NK-92 (cell line): ENCODE measurements at regions not wholly inside any gene's neighbourhood (a gene's known extent, or its start where the extent isn't known, plus 50 kb on each side); places are given as distances from the start of the nearest gene placed in this dataset.

Source experiments
- DNase-seq: peaks from one replicate; lab custom pipeline; 2025; ENCODE audit not compliant: unreplicated experiment; lab: John Stamatoyannopoulos, UW

DNA sequence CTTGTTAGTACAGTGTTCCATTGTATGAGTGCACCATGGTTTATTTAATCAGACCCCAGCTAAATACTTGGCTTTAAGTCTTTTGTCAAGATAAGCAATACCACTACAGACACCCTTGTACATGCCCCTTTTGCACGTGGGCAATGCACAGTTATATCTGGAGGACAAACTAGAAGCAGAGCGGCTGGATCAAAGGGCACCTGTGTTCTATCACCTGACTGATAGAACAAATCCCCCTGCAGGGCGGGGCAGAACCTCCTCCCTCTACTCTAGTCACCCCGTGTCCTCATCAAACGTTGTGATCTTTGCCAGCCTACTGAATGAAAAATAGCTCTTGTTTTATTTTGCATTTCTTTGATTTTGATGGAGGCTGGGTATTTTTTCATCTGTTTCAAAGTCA is 314.9 kb downstream of the TLE3 start:
- no peak for DNase-seq

DNA sequence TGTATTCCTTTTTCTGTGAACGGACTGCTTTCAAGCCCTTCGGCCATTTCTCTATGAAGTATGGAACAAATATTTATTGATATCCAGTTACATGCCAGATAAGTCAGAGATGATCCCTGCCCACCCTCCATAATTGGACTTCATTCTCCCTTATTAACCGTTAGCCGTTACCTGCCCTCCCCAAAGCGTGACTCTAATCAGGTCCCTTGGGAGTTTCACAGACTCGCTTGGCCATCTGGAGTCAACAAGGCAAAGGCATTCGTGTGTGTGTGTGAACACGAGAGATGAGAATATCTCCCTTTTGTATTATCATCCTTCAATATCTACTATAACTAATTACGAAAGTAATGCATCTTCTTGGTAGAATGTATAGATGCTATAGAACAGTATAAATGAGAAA is 314.5 kb downstream of the TLE3 start:
- no peak for DNase-seq

DNA sequence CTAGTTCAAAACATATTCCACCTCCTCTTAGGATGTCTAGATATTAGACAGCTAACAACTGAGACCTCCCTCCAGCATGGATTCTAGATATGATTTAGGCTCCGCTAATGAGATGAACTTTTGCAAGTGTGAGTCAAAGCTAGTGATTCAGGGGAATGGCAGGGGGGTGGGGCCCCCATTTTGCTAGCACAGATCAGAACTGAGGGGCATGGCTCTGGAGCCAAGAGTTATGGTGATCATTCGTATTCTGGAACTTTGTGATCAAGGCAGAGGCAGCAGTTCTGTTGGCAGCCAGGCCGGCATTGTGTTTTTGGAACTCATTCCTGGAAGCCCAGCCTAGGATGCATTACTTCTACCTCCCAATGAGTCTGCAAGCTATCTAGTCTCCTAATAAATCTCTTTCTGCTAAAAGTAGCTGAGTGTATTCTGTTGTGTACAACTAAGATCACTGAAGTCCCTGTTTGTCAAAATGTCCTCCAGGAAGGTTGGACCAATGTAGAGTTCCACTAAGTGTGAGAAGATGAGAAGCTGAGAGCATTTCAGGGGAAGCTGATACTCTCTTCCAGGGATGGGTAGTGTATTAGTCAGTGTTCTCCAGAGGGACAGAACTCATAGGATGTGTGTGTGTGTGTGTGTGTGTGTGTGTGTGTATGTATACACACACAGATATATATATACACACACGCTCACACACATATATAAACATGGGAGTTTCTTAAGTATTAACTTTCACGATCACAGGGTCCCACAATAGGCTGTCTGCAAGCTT is 312.7 kb downstream of the TLE3 start:
- DNase-seq, result no peak

DNA sequence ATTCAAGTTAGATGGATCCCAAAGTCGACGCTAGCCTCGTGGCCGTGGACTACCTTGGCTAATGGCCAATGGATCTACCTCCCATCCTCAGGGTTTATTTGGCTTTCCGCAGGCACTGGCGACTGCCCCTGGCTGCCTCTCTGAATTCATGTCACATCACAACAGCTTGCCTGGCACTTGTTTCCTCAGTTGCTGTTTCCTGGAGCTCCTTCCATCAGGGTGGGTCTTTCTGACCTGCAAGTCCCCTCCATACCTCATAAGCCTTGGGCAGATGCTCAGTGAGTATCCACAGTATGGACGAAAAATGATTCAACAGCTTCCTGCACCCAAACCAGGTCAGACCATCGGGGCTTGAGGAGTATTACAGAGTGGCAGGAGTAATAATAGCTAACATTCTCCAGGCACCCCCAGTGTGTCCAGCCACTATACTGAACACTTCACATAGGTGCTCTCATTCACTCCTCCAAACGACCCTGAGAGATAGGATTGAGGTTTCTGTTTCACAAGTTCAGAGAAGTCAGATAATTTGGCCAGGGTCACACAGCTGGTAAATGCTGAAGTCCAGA is 311.5 kb downstream of the TLE3 start:
- no peak for DNase-seq

DNA sequence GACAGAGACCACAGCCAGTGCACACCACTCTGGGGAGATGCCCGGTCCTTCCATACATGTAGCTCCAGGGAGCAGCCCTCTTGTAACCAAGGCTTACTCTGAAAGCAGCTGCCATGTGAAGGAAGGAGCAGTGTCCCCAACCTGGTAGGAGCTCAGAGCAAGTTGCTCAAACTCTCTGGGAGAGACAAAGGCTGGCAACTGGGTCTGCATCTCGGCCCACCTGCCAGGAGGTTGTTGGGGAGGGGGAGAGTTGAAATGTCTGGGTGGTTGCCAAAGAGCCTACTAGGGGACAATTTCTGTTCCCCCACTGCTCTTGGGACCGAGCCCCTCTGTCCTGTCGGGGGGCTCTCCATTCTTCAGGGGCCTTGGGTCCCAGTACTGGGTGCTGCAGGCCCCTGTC is 309.9 kb downstream of the TLE3 start:
- no peak for DNase-seq

DNA sequence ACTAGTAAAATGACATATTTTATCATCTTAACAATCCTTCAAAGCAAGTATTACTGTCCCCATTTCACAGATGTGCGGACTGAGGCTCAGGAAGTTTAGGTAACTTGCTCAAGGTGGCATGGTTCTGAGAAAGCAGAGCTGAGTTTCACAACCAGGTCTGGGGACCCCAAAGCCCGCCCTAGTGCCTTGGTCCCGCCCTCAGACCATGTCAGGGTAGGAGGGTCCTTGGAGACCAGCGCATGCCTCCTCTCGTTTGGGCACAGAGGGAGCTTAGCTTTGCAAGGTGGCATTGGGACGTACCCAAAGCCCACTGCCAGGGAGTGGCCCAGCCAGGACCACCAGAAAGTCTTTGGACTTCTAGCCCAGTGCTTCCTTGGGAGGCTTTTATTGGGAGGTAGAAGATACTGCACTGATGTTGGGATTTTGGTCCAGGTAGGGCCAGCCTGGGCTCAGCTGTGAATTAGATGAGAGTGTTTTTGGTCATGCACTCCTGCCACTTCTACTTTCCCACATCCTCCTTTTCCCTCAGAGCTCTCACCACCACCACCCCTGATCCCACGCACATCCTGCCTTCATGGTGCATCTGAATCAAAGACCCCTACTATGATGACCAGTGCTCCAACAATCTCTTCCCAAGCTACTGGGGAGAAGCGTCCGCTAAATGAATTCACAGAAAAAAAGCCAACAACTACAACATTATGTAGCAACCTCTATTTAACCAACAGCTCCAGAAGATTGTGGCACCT is 307.9 kb downstream of the TLE3 start:
- no peak for DNase-seq

DNA sequence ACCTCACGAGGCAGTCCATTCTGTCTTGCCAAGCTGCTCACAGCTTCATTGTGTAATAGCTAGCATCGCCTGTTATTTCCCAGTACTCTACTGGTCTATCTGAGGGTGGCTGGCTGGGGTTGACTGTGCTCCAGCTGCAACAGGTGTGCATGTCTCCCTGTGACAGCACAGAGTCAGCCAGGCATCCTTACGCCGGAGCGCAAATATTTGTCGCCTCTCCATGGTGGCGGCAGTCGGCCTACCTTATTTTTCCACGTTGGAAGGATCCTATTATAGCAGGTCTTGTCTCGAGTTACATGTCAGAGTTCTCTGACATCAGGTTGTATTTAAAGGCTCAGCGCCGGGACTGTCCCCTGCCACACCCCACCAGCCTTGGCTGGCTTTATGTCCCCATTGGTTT is 307.1 kb downstream of the TLE3 start:
- DNase-seq, result no peak

DNA sequence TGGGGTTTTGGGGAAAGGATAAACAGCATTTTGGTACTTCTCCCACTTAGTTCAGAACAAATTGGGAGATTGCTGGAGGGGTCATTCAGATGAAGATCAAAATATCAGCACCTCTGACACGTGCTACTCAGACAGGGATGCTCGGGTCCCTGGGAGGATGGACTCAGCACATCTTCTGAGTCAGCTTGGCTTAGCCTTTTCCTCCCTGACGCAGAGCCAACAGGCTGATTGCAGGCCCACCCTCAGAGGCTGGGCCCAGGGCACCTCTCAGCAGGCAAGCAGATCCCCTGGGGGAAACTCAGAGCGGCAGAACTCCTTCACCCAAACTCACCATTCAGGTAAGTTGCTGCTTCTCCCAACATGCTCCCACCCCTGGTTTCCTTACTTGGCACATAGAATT is 304.9 kb downstream of the TLE3 start:
- no peak for DNase-seq

DNA sequence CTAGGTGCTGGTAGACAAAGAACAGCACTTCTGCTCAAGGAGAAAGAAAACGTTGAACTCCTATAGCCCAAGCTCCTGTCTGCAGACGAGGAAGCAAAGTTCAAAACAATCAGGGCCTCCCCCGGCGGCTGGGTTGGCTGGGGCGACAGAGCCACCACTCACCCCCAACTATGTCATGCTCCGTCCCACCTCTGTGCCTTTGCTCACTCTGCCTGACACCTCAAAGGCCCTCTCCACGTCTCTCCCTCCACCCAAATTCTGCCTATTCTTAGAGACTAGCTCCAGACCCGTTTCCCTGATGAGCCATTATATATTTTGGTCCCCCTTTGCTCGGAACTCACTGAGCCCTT is 304.3 kb downstream of the TLE3 start:
- DNase-seq, result no peak

DNA sequence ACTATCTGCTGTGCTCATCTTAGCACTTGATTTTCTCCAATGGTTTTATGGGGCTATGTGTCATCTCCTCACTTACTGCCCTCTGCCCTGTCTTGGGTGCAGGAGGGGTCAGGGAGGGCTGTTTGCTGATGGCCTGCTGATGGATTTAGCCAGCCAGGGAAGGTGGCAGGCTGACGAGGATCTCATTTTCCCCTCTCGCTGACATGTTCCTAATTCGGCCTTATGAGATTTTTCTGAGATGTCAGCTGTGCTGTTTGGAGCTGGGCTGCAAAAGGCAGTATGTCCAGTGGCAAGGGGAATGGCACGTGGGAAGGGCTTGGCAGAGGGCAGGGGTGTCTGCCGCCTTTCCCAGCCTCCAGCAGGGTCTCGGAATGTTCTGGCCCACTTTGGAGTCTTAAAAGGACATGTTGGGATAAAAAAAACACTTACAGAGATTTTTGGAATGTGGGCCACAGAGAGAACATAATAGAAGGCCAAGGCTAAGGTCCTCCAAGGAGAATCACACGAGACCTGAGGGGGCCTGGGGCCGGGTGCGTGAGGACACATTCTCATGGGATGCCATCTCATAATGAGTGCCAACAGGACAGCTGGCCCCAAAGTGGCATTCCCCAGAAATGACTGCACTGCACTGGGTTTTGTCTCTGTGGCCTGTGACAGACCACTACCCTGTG is 303.8 kb downstream of the TLE3 start:
- no peak for DNase-seq

DNA sequence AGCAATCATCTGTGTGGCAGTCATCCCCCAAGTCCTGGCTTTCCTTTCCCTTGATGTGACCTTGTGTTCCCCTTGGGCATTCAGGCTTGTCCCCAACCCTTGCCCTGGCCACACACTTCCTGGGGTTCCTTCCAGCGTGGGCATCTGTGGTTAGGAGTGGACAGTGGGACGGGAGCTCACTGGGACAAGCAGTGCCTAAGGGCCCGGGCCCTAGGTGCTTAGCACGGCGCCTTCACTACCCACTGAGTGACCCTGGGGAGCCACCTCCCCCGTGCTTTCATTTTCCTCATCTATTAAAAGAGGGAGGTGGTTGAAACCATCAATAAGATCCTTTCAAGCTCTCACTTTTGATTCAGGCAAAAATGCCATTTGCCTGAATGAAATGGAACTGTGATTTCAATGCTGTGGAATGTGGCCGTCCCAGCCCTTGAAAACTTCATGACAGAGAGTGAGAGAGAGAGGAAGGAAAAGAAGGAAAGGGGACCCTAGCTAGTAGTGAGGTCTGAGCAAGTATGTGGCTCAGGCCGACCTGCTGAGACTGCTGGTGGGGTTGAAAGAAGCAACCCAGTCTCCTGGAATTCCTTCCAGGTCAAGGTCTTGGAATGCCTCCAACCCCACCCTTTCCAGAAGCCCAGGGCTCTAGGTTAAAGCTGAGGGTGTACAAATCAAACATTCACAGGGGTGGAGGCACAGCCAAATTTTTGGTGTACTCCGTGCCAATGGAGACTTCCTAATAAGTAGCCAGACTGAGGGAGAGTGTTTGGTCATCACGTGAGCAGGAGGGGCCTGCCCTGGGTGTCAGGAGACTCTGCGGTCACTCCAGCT is 302.9 kb downstream of the TLE3 start:
- DNase-seq, result no peak

DNA sequence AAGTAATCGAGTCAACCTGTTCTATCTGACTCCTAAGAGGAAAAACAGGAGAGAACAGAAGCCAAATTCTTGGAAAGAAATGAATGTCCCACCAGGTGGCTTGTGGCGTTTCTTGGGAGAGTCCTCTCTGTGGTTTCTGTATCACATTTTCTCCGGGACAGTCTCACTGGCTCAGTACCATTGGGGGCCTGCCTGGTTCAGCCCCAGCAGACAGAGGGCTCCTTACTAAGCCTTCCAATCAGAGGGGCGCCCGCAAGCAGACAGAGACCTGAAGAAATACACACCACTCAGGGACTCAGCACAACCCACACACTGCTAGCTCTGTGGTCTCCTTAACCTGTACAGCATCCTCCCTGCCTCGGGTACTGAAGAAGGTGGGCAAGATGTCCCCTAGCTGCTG is 302.1 kb downstream of the TLE3 start:
- DNase-seq, result no peak

DNA sequence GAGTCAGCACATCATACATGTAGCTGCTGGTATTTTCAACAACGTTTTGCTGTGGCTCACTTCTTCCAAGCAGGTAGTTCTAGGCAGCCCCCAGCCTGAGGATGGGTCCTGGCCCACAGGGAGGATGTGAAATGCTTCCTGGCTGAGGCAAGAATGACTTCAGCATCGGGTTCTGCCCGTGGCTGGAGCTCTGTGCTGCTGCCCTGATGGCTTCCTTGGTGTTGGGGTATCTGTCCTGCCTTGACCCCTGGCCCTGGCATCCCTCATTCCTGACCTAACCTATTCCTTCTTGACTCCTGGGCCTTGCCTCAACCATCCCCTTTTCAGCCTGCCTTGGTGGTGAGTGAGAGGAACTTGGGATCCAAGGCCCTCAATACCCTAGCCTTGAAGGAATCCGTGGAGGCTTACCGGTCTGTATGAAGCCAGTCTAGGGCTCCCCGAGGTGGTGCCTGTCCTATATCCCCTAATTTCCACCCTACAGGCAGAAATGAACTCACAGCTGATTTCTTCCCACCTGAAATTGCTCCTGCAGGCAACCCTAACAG is 300.6 kb downstream of the TLE3 start:
- no peak for DNase-seq

DNA sequence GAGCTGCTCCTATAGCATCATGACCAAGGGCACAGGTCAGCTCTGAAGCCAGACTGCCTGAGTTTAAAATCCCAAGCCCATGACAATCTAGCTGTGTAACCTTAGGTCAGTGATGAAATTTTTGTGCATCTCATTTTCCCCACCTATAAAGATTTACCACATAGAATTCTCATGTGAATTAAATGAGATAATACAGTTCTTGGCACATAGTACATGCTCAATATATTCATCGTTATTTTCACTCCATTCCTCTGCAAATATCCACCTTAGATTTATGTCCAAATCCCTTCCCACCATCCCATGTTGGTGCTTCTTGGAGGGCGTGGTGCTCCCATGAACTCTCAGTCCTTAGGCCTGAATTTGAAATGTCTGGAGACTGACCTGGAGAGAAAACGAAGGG is 300.1 kb downstream of the TLE3 start:
- no peak for DNase-seq

DNA sequence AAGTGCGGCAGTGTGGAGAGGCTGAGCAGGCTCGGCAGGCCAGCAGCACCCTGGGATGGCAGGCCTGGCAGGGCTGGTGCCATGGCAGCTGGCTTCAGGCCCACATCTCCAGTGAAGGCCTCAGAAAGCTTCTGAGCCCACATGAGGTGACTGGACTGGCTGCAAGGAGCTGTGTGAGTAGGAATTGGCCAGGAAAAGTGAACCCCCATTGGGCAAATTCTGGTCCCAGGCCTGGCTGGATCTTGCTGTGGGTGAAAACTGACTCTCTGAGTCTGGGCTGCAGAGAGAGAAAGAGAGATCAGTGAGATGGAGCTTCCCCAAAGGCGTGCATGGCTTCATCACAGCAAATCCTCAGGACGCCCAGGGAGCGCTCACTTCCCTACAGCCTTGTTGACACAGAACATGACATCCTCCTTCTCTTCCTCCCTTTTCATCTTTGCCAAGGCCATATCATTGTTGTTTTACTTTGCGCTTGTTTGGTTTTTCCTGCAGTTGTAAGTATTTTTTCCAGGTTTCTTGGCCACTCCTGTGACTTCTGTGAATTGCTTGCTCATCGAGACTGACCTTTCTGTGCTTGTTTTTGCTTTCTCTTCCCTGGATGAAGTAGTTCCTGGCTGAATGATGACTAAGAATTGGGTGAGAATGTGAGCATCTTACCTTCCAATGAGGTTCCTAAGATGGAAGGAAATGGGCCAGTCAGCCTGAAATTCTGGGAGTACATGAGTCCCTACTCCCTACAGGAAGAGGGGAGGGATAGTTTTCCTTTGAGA is 299.1 kb downstream of the TLE3 start:
- no peak for DNase-seq

DNA sequence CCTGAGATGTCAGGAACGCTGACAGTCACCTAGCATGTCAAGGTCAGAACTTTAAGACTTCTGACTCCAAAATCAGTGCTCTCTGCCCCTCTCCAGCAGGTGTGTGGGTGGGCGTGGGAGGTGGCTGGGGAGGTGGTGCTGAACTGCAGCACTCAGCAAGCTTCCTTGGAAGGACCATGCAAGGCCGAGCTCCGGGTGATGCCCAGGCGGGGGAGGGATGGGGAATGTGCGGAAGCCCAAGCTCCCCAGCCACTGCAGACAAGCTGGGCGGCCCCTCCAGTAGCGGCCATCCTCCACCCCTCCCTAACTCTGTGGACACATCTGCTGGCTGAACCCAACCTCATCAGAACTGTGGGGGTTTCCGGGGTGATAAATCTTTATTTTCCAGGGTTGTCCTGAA is 296.6 kb downstream of the TLE3 start:
- DNase-seq, result no peak

DNA sequence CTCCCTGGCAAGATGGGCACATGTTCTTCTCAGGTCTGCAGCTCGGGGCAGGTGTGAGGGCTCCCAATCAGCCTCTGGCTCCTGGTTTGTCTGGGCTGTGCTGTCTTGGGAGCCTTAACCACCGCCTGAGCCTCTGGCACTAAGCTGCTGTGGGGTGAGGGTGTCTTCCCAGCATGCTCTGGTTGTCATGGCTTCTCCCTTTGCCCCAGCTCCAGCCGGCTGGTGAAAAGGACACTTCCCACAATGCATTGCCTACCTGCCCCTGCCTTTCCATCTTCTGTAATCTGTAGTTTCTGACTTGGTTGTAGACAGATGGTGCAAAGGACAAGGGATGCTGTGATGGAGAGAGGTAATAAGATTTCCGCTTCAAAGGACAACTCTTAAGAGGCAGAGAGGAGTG is 295.3 kb downstream of the TLE3 start:
- DNase-seq, result no peak

DNA sequence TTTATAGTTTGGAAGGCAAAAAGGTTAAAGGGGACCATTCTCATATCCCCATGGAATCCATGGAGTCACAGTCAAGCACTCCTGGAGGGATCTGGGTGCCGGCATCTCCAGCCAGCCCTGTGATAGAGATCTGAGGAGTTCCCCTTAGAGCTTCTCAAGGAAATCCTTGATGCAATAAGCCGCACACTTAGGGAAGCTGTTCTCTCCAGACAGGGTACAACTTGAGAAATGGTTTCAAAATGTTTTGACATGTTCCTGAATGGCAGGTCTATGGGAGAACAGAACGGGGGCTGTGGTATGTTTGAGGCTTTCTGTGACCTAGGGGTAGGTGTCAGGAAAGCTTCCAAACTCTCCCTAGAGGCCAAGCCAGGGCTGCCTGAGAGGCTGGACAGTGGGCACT is 292.9 kb downstream of the TLE3 start:
- no peak for DNase-seq

DNA sequence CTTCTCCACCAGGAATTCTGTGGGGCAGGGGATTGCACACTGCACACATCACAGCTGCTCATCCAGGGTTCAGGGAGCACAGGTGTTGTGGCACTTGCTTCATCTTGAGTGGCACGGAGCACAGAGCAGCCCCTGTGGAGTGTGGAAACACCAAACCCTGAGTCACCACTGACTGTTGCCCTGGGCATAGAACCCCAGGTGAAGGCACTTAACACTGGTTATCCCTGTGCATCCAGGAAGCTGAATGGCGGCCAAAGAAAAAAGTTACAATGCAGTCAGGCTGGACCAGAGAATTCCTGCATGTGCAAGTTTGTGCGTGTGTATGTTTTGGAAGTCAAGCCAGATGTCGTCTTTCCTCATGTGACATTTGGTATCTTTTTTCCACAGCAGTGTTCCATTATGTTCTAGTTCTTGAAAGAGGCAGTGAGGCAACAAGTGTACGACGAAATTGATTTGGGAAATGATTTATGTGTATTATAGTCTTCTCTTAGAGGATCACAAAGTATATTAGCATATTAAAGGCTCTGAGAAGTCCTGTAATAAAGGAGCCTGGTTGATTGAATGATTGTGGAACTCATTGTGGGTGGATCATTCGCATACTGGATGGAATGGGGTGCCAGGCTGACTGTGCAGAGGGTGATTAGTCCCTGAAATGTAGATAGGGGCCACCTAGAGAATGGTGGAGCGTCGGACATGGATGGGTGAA is 292.3 kb downstream of the TLE3 start:
- no peak for DNase-seq
